ENCODE measurements at regions not wholly inside any gene's neighbourhood (a gene's known extent, or its start where the extent isn't known, plus 50 kb on each side); places are given as distances from the start of the nearest gene placed in this dataset.

GRCh38 chr1:13918862-13919261 lies 218.9 kb downstream of the PRDM2 start:
- no peaks in the 10 kb centered on the region for H3K4me1 Mint-ChIP-seq (ENCODE audit: low read depth)
- no peaks in the 10 kb centered on the region for H3K36me3 Mint-ChIP-seq (ENCODE audit: insufficient read depth)
- peaks cover 9% of the 10 kb centered on the region for H3K27me3 Mint-ChIP-seq
- H3K4me3 Mint-ChIP-seq (ENCODE audit: low read depth), result no peak overlapping the region
- H3K27ac Mint-ChIP-seq, result no peak overlapping the region
- peaks cover 16% of the 10 kb centered on the region for H3K9me3 Mint-ChIP-seq (ENCODE audit: low read depth)
- TF ChIP-seq CTCF (IDR thresholded peaks at IDR 0.05; ENCODE audit: unreplicated experiment), result no peak
- no peak for DNase-seq (ENCODE audit: low spot score, unreplicated experiment)

- H3K4me3 Mint-ChIP-seq (ENCODE audit: low read depth), result no peak overlapping the region
- no peaks in the 10 kb centered on the region for H3K4me1 Mint-ChIP-seq (ENCODE audit: low read depth)
- TF ChIP-seq CTCF (IDR thresholded peaks at IDR 0.05; ENCODE audit: unreplicated experiment), result no peak
- no peak overlapping the region for H3K27ac Mint-ChIP-seq
- peaks cover 11% of the 10 kb centered on the region for H3K27me3 Mint-ChIP-seq
- peaks cover 16% of the 10 kb centered on the region for H3K9me3 Mint-ChIP-seq (ENCODE audit: low read depth)
- no peak for DNase-seq (ENCODE audit: low spot score, unreplicated experiment)
- no peaks in the 10 kb centered on the region for H3K36me3 Mint-ChIP-seq (ENCODE audit: insufficient read depth)
These were observed 221.2 kb downstream of the PRDM2 start for GRCh38 chr1:13921190-13921589.

- H3K27me3 Mint-ChIP-seq, result peaks cover 18% of the 10 kb centered on the region
- no peak for TF ChIP-seq CTCF (IDR thresholded peaks at IDR 0.05; ENCODE audit: unreplicated experiment)
- H3K4me3 Mint-ChIP-seq (ENCODE audit: low read depth), result no peak overlapping the region
- no peaks in the 10 kb centered on the region for H3K36me3 Mint-ChIP-seq (ENCODE audit: insufficient read depth)
- no peak overlapping the region for H3K27ac Mint-ChIP-seq
- DNase-seq (ENCODE audit: low spot score, unreplicated experiment), result no peak
- peaks cover 16% of the 10 kb centered on the region for H3K9me3 Mint-ChIP-seq (ENCODE audit: low read depth)
- no peaks in the 10 kb centered on the region for H3K4me1 Mint-ChIP-seq (ENCODE audit: low read depth)
These were observed 222.6 kb downstream of the PRDM2 start for GRCh38 chr1:13922466-13923110.

GRCh38 chr1:13926556-13926955 lies 226.6 kb downstream of the PRDM2 start:
- H3K27ac Mint-ChIP-seq, result no peak overlapping the region
- TF ChIP-seq CTCF (IDR thresholded peaks at IDR 0.05; ENCODE audit: unreplicated experiment), result no peak
- H3K4me1 Mint-ChIP-seq (ENCODE audit: low read depth), result no peaks in the 10 kb centered on the region
- no peaks in the 10 kb centered on the region for H3K9me3 Mint-ChIP-seq (ENCODE audit: low read depth)
- peaks cover 32% of the 10 kb centered on the region for H3K27me3 Mint-ChIP-seq
- DNase-seq (ENCODE audit: low spot score, unreplicated experiment), result no peak
- H3K36me3 Mint-ChIP-seq (ENCODE audit: insufficient read depth), result no peaks in the 10 kb centered on the region
- no peak overlapping the region for H3K4me3 Mint-ChIP-seq (ENCODE audit: low read depth)

GRCh38 chr1:13927736-13928135 lies 227.7 kb downstream of the PRDM2 start:
- no peak for DNase-seq (ENCODE audit: low spot score, unreplicated experiment)
- Mint-ChIP-seq H3K36me3 (ENCODE audit: insufficient read depth) (no peaks in the 10 kb centered on the region), H3K27me3 (peaks cover 32% of the 10 kb centered on the region), H3K27ac (no peak overlapping the region), H3K4me1 (ENCODE audit: low read depth) (no peaks in the 10 kb centered on the region), H3K4me3 (ENCODE audit: low read depth) (no peak overlapping the region), H3K9me3 (ENCODE audit: low read depth) (no peaks in the 10 kb centered on the region)
- TF ChIP-seq CTCF (IDR thresholded peaks at IDR 0.05; ENCODE audit: unreplicated experiment), result no peak
